GM12872 (cell line): ENCODE measurements at regions not wholly inside any gene's neighbourhood (a gene's known extent, or its start where the extent isn't known, plus 50 kb on each side); places are given as distances from the start of the nearest gene placed in this dataset.

Source experiments
- CTCF ChIP-seq: IDR thresholded peaks from 3 replicates; pipeline ENCODE4 v1.5.1; 2011; ENCODE audit warnings: low read depth, mild to moderate bottlenecking, low read length, moderate library complexity; ENCODE audit not compliant: insufficient read depth

DNA sequence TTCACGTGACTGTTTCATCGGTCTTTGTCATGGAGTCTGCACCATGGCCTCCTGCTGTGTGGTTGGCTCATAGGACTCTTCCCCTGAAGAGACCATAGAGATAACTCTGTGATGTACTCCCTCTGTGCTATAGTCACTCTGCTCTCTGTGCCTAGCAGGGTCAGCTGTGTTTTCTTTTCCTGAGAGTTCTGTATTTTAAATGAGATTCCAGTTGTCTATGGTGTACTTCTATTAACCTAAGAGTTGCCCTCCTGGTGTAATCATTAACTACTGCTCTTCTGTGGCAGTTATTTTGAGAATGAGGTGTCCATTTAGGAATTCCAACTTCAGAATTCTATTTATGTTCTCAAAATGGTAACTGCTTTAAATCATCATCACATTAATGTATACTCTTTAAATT is 114.5 kb upstream of the ARPP21 start:
- no peak for TF ChIP-seq CTCF

DNA sequence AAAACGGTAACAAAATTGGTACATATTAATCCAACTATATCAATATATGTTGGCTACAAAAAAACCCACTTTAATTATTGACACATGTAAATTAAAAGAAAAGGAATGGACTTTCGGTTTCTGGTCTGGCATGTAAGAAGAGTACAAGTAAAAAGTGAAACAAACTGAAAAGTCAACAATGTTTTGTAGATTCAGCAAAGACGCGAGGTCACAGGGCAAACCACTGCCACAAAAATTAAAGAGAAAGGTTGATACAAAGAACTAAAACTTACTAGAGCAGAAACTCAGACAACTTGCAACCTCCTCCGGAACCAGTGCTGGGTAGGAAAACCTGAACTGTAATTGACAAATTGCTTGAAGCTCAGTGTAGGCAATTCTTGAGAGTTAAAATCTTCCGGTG is 110.6 kb upstream of the ARPP21 start:
- TF ChIP-seq CTCF, result no peak

- no peak for TF ChIP-seq CTCF
Measured at GRCh38 chr3:35529337-35529736, 110.0 kb upstream of the ARPP21 start.

DNA sequence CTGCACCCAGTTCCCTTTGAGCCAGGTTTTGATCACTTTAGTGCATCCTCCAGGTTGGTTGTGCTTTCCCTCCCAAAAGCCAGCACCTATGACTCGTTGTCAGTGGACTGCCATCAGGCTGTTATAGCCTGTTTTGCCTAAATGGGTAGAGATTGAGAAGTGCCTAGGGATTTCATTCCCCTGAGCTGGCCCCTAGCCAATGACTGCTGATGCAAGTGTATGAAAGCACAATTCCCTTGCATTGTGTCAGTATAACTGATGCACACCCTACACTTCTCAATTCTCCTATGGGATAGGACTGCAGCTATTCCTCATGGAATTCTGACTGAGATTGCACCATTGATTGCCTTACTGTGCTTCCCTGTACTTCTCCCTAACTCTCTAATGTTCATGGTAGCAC is 102.1 kb upstream of the ARPP21 start:
- TF ChIP-seq CTCF, result no peak

- no peak for TF ChIP-seq CTCF
Measured at GRCh38 chr3:35544976-35545375, 94.3 kb upstream of the ARPP21 start.

GRCh38 chr3:35549690-35550089 is 89.6 kb upstream of the ARPP21 start:
- TF ChIP-seq CTCF, result no peak

- TF ChIP-seq CTCF, result no peak
Measured at GRCh38 chr3:35562141-35562540, 77.2 kb upstream of the ARPP21 start.

DNA sequence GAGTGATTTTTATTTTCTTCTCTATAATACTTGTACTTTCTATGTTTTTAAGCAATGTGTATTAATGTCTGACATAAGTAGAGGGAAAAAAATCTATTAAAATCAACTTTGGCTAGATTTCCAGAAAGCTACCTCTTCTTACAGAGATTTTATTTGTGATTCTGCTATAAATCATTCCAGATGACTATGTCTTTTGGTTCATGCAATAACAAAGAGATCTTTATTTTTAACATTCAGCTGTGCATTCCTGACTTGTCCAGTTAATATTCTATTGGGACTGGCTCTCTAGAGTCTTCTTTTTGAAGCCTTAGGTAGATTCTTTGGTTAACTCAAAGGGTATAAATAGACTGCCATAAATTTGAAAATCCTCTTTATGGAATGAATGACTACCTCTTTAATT is 74.3 kb upstream of the ARPP21 start:
- TF ChIP-seq CTCF, result no peak
